DMS53 treated with DMSO at 0.1 percent for 48 hours (cell line): ENCODE measurements at regions not wholly inside any gene's neighbourhood (a gene's known extent, or its start where the extent isn't known, plus 50 kb on each side); places are given as distances from the start of the nearest gene placed in this dataset.

Experiments used
- DNase-seq: peaks from one replicate; lab custom pipeline; 2025; ENCODE audit not compliant: unreplicated experiment; lab: John Stamatoyannopoulos, UW

DNA sequence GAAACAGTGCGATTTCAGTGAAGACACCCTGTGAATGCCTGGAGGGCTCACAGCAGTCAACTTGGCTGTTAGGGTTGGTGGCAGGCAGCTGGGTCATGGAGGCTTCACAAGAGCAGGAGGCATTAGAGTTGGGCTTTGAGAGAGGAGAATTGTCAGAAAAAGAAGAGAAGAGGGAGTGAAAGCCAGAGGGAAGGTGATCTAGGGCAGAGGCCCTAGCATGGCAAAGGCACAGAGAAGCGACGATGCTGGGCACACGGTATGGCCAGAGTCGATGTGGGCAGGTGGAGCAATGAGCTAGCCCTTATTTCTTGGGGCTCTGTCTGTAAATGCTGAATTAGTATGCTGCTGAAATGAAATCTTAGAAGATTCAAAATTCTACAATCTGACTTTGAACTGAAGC, 52.6 kb upstream of the OLFM4 start:
- no peak for DNase-seq

DNA sequence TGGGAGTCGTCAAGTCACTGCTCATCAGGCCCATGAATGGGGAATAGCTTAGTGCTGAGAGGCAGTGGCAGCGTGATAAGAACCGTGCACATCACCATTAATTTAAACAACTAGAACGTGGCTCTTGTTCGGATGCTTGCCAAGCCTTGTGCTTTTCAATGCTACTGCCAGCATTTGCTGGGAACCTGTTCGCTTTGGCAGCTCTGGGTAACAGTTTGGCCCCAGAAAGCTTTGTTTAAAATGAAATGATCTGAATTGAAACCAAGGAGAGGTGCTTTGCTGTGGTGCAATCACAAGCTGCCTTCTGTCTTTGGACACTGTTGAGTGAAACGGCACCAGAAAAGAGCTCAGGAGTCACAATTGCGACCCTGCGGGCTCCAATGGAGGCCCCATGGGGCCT, 53.5 kb upstream of the OLFM4 start:
- DNase-seq = no peak

DNA sequence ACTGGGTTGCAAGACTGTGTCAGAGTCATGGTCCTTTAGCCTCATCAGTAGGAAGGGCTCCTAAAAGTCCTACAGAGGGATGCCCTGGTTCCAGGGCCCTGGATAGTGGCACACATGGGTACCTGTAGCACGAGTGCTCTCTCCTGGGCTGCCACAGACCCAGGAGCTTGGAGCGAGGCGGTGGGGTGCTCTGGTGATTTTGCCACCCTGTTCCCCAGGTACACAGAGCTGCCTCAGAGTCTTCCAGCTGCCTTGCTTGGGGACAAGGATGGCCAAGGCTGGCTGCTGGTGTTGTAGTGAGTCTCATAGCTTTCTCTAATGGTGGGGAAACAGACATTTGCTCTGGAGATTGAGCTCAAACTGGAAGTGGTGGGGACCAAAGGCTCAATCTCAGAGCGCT, 53.9 kb upstream of the OLFM4 start:
- DNase-seq = no peak

DNA sequence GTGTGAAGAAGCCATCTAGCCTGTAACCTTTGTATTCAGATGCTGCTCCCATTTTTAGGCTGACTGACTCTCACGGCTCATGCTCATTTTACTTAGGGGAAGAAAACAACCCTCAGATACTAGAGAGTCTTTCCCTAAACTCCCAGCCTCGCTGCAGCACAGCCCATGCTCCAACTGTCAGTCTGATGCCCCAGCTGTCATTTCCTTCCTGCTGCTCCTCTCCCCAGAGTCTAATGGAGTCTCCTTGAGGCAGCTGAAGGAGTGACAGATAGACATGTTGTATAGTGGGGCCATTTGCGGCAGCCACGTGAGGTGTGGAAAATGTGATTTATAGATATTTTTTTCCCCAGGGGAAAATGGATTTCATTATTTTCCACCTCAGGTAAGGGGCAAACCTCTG, 59.2 kb upstream of the OLFM4 start:
- DNase-seq = no peak

DNA sequence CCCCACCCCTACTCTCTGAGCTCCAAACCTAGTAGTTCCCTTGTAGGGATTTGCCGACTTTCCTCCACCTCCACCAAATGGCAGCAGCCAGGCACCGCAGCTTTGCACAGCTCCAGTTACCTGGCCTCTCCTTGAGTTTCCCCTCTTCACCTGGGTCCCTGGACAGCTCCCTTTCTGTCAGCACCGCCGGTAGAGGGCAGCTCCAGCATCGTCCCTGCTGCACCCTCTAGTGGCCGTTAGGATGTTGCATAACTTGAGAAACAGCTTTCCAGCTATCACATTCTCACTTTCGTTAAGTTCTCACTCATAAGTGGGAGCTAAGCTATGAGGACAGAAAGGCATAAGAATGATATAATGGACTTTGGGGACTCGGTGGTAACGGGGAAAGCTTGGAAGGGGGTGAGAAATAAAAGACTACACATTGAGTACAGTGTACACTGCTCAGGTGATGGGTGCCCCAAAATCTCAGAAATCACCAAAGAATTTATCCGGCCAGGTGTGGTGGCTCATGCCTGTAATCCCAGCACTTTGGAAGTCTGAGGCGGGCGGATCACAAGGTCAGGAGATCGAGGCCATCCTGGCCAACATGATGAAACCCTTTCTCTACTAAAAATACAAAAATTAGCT, 60.4 kb upstream of the OLFM4 start:
- DNase-seq = peak; percentile 87

DNA sequence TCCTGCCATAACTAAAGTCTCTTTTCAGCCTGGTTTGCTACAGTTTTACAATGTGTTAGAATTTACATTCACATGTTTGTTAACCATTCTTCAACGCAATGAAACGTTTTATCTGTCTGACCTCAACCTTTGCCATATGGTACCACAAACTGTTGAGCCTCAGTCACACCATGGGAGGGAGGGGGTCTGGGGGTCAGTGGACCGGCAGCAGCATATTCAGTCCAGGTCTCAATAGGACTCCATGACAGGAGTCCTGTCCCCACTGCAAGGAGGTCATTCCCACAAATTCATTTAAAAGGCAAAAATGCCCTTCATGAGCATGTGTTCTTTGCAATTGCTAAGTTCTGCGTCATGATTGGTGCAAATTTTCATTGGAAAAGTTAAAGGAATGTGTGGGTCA, 66.6 kb upstream of the OLFM4 start:
- DNase-seq = no peak

DNA sequence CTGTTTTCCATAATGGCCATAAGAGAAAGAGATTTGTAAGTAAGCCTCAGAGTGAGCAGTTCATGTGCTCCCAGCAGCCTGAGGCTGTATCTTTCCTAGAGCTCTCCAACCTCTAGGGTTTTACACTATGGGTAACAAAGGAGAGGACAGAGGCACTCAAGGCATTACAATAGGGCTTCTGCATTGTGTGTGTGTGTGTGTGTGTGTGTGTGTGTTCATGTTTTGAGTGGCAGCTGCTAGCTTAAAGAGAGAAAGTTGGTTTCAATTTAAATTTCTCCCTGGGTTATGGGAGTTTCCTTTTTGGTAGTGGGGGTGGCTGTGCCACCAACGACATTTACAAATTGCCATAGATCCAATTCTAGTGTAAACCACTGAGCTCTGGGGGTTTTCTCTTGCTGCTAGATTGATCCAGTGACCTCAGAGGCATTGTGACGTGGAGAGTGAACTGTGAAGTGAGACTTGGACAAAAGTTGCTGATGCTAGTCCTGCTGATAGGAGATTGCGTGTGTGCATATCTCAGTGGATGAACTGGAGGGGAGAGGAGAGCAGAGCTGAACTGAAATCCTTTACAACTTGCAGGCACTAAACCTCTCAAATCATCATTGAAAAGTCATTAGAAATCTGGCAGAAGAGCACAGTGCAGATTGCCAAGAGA, 67.2 kb upstream of the OLFM4 start:
- DNase-seq = no peak

DNA sequence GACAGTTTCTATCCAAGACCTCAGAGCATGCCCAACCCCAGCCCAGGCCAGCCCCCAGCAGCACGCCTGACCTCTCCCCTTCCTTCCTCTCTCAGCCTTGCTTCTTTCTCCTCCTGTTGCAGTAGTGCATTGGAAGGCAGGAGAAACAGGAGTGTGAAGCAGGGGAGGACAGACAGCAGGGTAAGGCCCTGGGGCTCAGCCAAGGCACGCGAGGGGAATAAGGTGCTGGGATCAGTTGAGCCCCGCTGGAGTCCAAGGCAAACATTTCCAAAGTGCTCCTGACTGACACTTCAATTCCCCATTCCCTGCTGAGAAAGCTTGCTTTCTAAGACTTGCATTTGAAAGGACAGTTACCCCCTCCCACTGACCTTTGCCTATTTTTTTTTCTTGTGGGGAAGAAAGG, 73.1 kb upstream of the OLFM4 start:
- no peak for DNase-seq

DNA sequence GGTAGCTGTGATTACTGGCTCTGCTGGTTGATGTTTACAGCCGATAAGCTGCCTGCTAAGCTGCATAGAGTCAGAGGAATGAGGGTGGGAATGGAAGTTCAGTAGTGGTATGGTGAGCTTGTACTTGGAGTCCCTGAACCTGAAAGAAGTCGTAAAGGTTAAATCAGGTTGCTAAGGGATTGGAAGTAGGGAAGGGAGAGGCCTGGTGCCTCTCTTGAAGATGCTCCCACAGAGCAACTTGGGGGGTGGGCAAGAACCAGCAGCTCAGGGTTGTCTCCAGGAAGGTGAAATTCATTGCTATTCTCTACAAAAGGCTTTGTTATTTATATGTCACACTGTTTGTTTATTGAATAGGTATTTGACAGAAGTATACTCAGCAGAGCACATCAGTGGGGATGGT, 73.8 kb upstream of the OLFM4 start:
- no peak for DNase-seq

DNA sequence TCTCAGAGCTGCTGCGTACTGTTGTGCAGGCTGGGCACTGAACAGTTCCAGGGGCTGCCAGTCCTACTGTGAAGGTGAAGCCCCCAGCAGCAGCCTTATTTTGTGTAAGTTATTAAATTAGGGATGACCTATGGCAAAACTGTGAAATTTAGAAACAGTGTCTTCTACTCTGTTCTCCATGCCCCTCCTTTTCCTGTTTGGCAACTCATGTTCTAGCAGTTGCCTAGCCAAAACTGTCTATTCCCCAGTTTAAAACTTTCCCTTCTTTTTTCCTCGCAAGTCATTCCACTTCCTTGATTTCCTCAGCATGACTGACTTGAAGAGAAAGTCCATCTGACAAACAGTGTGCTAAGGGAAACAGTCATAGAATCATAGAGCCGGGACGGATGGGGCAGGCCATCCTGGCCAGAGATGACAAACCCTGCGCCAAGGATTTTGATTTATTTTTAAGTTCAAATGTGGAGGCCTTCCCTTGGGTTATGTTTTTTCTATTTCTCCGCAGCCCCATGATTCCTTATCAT, 78.1 kb upstream of the OLFM4 start:
- no peak for DNase-seq

DNA sequence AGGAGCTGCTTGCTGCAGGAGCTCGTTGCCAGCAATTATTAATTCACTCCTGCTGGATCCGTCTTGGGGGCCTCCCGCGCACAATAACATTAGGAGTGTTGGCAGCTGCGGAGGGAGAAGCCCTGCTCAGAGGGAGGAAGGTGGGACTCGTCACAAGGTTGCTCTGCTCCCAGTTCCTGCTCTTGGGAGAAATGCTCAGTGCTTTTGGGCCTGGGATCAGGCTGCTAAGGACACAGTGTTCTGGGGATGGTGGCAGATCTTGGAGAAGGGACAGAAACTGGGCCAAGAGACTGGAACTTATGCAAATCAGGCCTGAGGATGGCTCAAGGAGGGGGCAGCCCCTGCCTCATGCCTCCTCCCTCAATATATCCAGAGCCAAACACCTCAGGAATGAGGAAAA, 78.9 kb upstream of the OLFM4 start:
- no peak for DNase-seq

DNA sequence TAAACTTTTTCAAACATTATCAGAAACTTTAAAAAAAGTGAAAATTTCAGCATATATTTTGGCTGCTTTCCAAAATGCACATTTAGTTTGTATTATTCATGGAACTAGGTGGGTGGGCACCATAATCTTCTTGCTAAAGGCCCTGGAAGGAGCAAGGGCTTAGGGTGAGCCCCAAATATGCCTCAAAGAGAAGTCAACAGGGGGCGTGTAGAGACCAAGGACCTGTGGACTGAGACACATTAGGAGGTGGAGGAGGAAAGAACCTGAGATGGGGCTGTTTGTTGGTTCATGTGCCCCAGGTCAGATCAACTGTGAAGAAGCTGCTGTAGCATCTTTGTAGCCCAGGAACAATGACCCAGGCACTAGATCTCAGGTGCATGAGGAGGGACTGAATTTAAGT, 79.6 kb upstream of the OLFM4 start:
- no peak for DNase-seq

DNA sequence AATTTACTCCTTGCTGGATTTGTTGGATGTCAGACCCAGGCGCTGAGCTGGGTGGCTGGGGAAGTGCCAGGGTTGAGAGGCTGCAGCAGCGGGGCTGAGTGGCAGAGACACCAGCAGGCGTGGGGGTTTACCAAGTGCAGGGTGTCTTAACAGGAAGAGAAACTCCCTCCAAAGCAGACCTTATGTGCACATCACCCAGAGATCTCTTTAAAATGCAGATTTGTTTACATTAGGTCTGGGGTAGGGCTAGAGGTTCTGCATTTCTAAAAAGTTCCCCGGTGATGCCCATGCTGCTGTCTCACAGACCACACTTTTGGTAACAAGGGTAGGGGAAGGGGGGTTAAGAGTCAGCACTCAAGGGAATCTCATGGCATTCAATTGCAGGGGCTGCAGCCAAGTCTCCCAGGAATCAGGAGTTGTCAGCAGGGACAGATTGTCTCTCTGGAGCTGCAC, 80.7 kb upstream of the OLFM4 start:
- no peak for DNase-seq

DNA sequence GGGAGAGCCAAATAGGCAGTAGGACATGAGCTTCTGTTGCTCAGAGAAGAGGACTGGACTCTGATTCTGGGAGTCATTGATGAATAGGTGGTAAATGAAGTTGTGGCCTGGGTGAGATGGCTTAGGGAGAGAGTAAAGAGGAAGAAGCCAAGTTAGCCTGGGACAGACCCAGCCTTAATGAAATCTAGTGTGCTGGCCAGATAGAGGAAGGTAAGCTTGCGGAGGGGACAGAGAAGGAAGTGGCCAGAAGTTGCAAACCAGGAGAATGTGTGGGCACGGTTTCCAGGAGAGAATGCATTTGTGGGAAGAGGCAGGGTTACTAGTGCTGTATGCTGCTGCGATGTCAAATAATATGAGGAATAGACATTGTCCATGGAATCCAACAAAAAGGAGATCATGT, 83.3 kb upstream of the OLFM4 start:
- no peak for DNase-seq

DNA sequence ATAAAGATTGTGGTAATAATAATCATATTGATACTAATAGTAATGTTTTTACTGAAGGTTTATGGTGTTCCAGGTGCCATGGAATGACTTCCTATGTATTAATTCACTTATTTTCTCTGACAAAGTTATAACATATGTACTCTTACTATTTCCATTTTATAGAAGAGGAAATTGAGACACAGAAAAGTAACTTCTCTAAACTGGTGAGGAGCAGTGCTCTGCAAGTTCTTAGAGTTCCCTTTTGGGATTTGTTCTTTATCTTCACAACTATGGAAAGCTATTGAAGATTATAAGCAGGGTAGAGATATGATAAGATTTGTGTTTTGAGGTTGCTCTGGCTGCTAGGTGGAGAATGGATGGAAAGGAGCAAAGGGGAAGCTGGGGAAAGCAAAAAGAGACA, 83.9 kb upstream of the OLFM4 start:
- DNase-seq = no peak

DNA sequence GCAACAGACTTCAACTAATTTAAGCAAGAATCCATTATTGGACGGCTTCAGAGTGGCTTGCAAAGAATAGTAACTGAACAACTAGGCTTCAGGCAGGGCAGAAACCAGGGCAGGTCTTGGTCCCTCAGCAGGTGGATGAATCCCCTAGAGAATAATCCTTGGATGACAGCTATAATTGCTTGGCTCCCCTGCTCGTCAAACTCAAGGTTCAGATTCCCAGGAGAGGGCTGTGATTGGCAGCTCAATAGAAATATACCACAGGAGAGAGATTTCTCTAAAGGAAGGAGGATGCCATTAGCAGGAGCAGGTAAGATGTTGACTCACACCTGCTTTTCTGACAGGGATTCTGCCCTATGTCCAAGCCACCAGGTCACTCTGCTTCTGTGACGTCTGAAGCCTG, 89.6 kb upstream of the PCDH8 start:
- no peak for DNase-seq

DNA sequence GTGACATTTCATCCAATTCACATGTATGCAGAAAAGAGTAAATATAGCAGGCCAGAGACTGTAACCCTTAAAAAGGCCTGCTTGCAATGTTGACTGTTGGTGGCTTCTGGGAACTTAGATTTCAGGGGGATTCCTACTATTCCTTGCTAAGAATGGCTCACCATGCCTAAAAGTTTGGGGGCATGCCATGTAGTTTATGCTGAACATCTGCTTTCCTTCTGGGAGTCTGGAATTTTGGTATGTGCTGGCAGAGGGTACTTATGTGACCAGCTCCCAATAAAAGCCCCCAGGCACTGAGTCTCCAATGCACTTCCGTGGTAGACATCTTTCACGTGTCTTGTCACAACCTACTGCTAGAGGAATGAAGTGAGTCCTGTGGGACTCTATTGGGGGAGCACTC, 88.4 kb upstream of the PCDH8 start:
- DNase-seq = no peak

DNA sequence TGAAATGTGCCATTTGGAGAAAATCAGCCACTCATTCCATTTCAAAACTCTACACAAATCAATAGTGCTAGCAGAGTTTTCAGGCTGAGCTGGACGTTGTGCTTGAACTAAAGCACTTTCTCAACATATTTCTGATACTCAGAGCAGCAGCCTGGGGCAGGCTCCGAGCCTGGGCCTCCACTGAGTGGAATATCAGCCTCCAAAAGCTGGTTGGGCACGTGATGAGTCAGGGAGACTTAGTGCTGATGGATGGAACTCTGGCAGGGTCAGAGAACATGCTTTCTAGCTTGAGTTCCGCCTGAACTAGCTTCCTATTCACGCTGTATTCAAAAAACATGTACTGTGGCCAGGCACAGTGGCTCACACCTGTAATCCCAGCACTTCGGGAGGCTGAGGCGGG, 85.8 kb upstream of the PCDH8 start:
- DNase-seq = no peak

DNA sequence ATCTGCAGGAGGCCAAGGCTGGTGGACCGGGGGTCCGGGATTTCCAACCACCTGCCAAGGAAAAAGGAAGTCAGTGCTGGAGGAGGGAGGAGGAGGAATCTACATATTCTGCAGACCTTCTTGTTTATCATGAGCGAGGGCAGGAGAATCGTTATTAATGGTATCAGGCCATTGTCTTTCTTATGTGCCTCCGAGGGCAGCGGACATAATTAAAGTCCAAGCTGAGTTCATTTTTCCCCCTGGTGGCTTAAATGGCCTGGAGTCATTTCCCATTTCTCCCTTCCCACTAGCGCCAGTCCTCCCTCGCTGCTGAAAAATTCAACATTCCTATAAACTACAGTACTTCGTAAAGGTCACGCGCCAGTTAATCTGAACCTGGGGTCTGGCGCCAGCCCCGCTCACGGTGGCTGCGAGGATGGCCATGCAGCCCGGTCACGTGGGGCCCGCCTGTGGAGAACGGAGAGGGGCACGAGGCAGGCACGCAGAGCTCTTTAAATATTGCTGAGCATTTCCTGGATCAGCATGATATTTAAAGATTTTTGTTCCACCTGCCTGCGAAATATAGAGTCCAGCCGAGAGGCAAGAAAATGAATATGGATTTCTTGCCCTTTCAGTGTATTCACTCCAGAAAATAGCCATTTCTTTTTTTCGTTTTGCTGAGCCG, 85.2 kb upstream of the PCDH8 start:
- DNase-seq = no peak

DNA sequence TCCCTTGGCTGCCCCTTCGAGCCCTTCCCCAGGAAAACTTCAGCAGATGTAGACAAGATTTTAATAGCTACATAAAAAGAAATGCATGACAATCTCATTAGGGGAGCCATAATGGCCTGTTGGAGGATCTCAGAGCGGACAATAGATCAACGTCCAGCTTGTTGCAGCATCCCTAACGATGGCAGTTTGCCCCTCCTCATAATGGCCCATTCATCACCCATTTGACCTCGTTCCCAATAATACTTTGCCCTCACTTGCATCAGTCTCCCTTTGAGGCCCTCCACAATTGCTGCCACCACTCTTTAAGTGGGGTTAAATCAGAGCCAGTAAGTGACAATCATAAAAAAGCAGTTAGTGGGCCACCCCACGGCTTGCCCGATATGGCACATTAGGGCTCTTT, 84.7 kb upstream of the PCDH8 start:
- no peak for DNase-seq

DNA sequence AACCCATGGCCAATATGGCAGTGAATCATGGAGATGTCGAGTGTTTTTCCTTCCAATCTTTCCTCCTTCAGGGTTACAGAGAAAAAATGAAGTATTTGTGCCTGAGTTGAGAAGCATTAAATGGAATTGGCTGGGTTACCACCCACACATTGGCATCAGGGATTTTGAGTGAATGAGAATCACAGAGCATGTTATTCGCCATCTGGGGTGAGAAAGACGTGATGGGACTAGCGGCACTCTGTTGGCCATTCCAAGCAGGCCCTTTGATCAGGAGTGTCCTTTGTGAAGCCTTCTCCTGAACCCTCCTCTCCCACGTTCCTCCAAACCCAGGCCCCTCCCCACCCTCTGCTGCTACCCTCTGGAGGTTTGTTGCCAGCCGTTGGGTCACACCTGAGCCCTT, 84.2 kb upstream of the PCDH8 start:
- no peak for DNase-seq
